Mesendoderm (in vitro differentiated cells): ENCODE measurements at regions not wholly inside any gene's neighbourhood (a gene's known extent, or its start where the extent isn't known, plus 50 kb on each side); places are given as distances from the start of the nearest gene placed in this dataset.
"Not testable (repeated sequence)": the region's sequence is repeated elsewhere in the genome, so short reads cannot be mapped to it uniquely, and the experiment has no call there.

ENCODE experiments used
- DNase-seq: peaks from one replicate; pipeline ENCODE4 v3.0.0; 2013
- H2AK5ac ChIP-seq: 2 replicates; pipeline ENCODE4 v1.6.1; 2013; ENCODE audit warnings: low read length, inconsistent platforms
- H2BK120ac ChIP-seq: 2 replicates; pipeline ENCODE4 v1.6.1; 2013; ENCODE audit warnings: low read depth, mild to moderate bottlenecking, low read length, moderate library complexity, mixed read lengths
- H2BK15ac ChIP-seq: replicated peaks from 2 replicates; pipeline ENCODE4 v1.6.1; 2013; ENCODE audit warnings: low read depth, mild to moderate bottlenecking, moderate library complexity
- H2BK5ac ChIP-seq: 2 replicates; pipeline ENCODE4 v1.6.1; 2013; ENCODE audit warnings: low read length, inconsistent platforms
- H3K18ac ChIP-seq: 2 replicates; pipeline ENCODE4 v1.6.1; 2013; ENCODE audit warnings: mild to moderate bottlenecking, low read length, mixed read lengths
- H3K23ac ChIP-seq: one replicate; pipeline ENCODE4 v1.6.1; 2013; ENCODE audit warnings: low read length
- H3K27ac ChIP-seq: 2 replicates; pipeline ENCODE4 v1.5.1; 2013; ENCODE audit warnings: low read depth, mild to moderate bottlenecking, inconsistent platforms, low read length, moderate library complexity
- H3K27me3 ChIP-seq: 2 replicates; pipeline ENCODE4 v1.6.1; 2013; ENCODE audit warnings: low read length, control low read depth, mild to moderate bottlenecking, inconsistent platforms; ENCODE audit not compliant: insufficient read depth, poor library complexity
- H3K36me3 ChIP-seq: 2 replicates; pipeline ENCODE4 v1.6.1; 2013; ENCODE audit warnings: low read length, inconsistent platforms; ENCODE audit not compliant: control insufficient read depth, insufficient read depth
- H3K4ac ChIP-seq: one replicate; pipeline ENCODE4 v1.6.1; 2013; ENCODE audit warnings: low read depth, mild to moderate bottlenecking, low read length, moderate library complexity
- H3K4me1 ChIP-seq: 2 replicates; pipeline ENCODE4 v1.6.1; 2013; ENCODE audit warnings: low read depth, low read length, inconsistent platforms; ENCODE audit not compliant: control insufficient read depth
- H3K4me2 ChIP-seq: 2 replicates; pipeline ENCODE4 v1.6.1; 2013; ENCODE audit warnings: low read length
- H3K4me3 ChIP-seq: 2 replicates; pipeline ENCODE4 v1.5.1; 2013; ENCODE audit warnings: mild to moderate bottlenecking, low read length
- H3K56ac ChIP-seq: one replicate; pipeline ENCODE4 v1.6.1; 2013; ENCODE audit warnings: low read length
- H3K79me1 ChIP-seq: 2 replicates; pipeline ENCODE4 v1.6.1; 2013; ENCODE audit warnings: low read length, inconsistent platforms
- H3K79me2 ChIP-seq: 2 replicates; pipeline ENCODE4 v1.6.1; 2013; ENCODE audit warnings: mild to moderate bottlenecking, low read length; ENCODE audit not compliant: control insufficient read depth, insufficient read depth
- H3K9ac ChIP-seq: 2 replicates; pipeline ENCODE4 v1.6.1; 2013; ENCODE audit warnings: low read length, inconsistent platforms
- H4K5ac ChIP-seq: one replicate; pipeline ENCODE4 v1.6.1; 2013; ENCODE audit warnings: low read length
- H4K8ac ChIP-seq: one replicate; pipeline ENCODE4 v1.6.1; 2013; ENCODE audit warnings: low read depth, mild to moderate bottlenecking, control low read depth, low read length, moderate library complexity
- WGBS: extraction: QIAGEN DNeasy Blood & Tissue Kit; methylation state at CpG from one replicate; pipeline ENCODE4 v1.1.7; 2013; ENCODE audit warnings: low lambda C conversion rate, missing lambda C conversion rate; ENCODE audit not compliant: insufficient coverage; ENCODE audit errors: extremely low coverage; 5-methylcytosine and 5-hydroxymethylcytosine counted together

DNA sequence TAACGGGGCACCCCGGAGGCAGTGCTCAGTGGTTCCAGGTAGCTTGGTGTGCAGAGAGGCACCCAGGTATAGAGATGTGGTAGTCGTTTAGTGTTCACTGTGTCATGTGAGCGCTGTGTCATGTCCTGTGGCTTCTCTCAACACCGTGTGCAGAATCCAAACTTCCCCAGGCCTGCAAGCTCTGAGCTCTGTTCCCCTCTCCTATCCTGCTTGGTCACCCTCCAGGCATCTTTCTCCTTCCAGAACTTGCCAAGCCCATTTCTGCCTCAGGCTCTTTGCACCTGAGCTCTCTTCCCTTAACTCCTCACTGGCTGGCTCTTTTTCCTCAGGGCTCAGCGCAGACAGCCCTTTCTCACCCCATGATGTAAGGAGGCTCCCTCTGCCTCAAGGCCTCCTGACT lies 64.8 kb downstream of the CARTPT start:
- H4K8ac ChIP-seq: no peak overlapping the region
- H3K4me1 ChIP-seq: no peaks in the 10 kb centered on the region
- H3K27ac ChIP-seq: no peak overlapping the region
- H3K4me3 ChIP-seq: no peak overlapping the region
- H2BK120ac ChIP-seq: no peak overlapping the region
- no peak overlapping the region for H3K4ac ChIP-seq
- H3K79me2 ChIP-seq: no peaks in the 10 kb centered on the region
- no peak overlapping the region for H2BK5ac ChIP-seq
- no peak overlapping the region for H3K4me2 ChIP-seq
- WGBS: no CpG with 5 or more reads among the region's 6 CpGs
- H4K5ac ChIP-seq: no peak overlapping the region
- H3K27me3 ChIP-seq: no peaks in the 10 kb centered on the region
- no peaks in the 10 kb centered on the region for H3K36me3 ChIP-seq
- peak overlapping the region; percentile 19 for H2AK5ac ChIP-seq
- no peak overlapping the region for H3K9ac ChIP-seq
- H3K79me1 ChIP-seq: no peaks in the 10 kb centered on the region
- H2BK15ac ChIP-seq: no peak overlapping the region
- H3K23ac ChIP-seq: no peak overlapping the region
- H3K18ac ChIP-seq: no peak overlapping the region
- peak; percentile 45 for DNase-seq
- H3K56ac ChIP-seq: no peak overlapping the region

DNA sequence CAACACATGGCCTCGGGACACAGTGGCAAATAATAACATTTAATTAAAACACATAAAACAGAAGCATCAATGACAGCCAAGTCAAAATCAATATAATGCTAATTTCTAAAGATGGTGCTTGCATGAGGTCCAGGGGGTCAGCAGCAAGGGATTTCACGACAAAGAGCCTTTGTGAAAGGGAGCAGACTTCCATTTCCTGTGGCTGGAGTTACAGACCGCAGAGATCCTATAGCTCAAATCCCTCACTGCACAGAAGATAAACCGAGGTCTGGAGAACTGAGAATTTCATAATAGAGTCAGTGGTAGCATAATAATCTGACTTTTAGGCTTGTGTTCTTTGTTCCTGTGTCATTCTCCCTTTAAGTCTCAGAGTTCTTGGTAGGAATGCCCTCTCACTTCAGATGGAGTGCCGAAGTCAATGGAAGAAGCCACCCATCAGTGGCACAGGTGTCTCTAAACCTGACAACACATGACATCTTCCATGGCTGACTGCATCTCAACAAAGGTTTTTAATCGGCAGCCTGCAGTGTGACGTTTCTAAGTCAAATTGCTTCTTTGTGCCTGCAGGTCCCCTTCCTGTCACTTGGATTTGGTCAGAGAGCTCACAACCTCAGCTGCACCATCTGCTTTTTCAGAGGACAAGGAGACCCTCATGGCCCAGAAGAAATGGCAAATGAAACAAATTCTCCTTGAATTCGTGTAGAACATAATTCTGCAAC lies 67.4 kb downstream of the CARTPT start:
- Histone ChIP-seq H3K18ac (no peak overlapping the region), H3K27me3 (no peaks in the 10 kb centered on the region), H4K8ac (no peak overlapping the region), H3K79me1 (no peaks in the 10 kb centered on the region), H2AK5ac (no peak overlapping the region), H3K4me1 (no peaks in the 10 kb centered on the region), H3K27ac (no peak overlapping the region), H3K36me3 (no peaks in the 10 kb centered on the region), H3K9ac (no peak overlapping the region), H3K4ac (no peak overlapping the region), H3K23ac (no peak overlapping the region), H2BK120ac (no peak overlapping the region), H3K4me2 (no peak overlapping the region), H4K5ac (no peak overlapping the region), H3K79me2 (no peaks in the 10 kb centered on the region), H2BK15ac (no peak overlapping the region), H3K56ac (no peak overlapping the region), H3K4me3 (no peak overlapping the region), H2BK5ac (no peak overlapping the region)
- no CpG with 5 or more reads among the region's 8 CpGs for WGBS
- no peak for DNase-seq

- H2AK5ac ChIP-seq: no peak overlapping the region
- no peak overlapping the region for H2BK120ac ChIP-seq
- no peaks in the 10 kb centered on the region for H3K79me1 ChIP-seq
- no peak overlapping the region for H3K4ac ChIP-seq
- no peak overlapping the region for H3K9ac ChIP-seq
- no CpG with 5 or more reads among the region's 2 CpGs for WGBS
- no peaks in the 10 kb centered on the region for H3K79me2 ChIP-seq
- no peak overlapping the region for H4K8ac ChIP-seq
- no peak overlapping the region for H3K23ac ChIP-seq
- no peak overlapping the region for H3K56ac ChIP-seq
- no peaks in the 10 kb centered on the region for H3K36me3 ChIP-seq
- H3K4me3 ChIP-seq: no peak overlapping the region
- no peak for DNase-seq
- no peak overlapping the region for H3K27ac ChIP-seq
- no peak overlapping the region for H4K5ac ChIP-seq
- H3K18ac ChIP-seq: no peak overlapping the region
- H2BK15ac ChIP-seq: no peak overlapping the region
- H3K4me1 ChIP-seq: no peaks in the 10 kb centered on the region
- no peak overlapping the region for H3K4me2 ChIP-seq
- no peak overlapping the region for H2BK5ac ChIP-seq
- no peaks in the 10 kb centered on the region for H3K27me3 ChIP-seq
Observed at GRCh38 chr5:71788794-71789193, 69.7 kb downstream of the CARTPT start.

- Histone ChIP-seq H4K8ac (no peak overlapping the region), H3K36me3 (no peaks in the 10 kb centered on the region), H3K4me3 (no peak overlapping the region), H3K4me2 (no peak overlapping the region), H3K27ac (no peak overlapping the region), H3K9ac (no peak overlapping the region), H3K4ac (no peak overlapping the region), H2BK120ac (no peak overlapping the region), H3K79me2 (no peaks in the 10 kb centered on the region), H3K56ac (no peak overlapping the region), H2BK15ac (no peak overlapping the region), H3K79me1 (no peaks in the 10 kb centered on the region), H3K4me1 (no peaks in the 10 kb centered on the region), H2AK5ac (no peak overlapping the region), H3K27me3 (no peaks in the 10 kb centered on the region), H4K5ac (no peak overlapping the region), H3K23ac (no peak overlapping the region), H3K18ac (no peak overlapping the region), H2BK5ac (no peak overlapping the region)
- DNase-seq: no peak
- WGBS: no CpG with 5 or more reads among the region's 4 CpGs
Observed at GRCh38 chr5:71789746-71790145, 70.7 kb downstream of the CARTPT start.

DNA sequence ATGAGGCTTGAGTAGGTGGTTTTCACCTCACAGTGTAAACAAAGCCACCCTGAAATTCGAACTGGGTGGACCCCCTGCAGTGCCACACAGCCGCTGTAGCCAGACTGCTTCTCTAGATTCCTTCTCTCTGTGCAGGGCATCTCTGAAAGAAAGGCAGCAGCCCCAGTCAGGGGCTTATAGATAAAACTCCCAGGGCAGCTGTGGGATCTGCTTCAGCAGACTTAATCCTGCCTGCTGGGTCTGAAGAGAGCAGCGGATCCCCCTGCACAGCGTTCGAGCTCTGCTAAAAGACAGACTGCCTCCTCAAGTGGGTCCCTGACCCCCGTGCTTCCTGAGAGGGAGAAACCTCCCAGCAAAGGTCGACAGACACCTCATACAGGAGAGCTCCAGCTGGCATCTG lies 71.4 kb downstream of the CARTPT start:
- no peak overlapping the region for H3K4me3 ChIP-seq
- H3K18ac ChIP-seq: no peak overlapping the region
- H3K4me1 ChIP-seq: no peaks in the 10 kb centered on the region
- no peak overlapping the region for H2BK15ac ChIP-seq
- WGBS: no CpG with 5 or more reads among the region's 7 CpGs
- no peak for DNase-seq
- no peak overlapping the region for H4K5ac ChIP-seq
- H3K36me3 ChIP-seq: no peaks in the 10 kb centered on the region
- H3K23ac ChIP-seq: no peak overlapping the region
- H3K27ac ChIP-seq: no peak overlapping the region
- H2BK120ac ChIP-seq: no peak overlapping the region
- no peak overlapping the region for H2BK5ac ChIP-seq
- H3K4ac ChIP-seq: no peak overlapping the region
- H3K56ac ChIP-seq: no peak overlapping the region
- no peaks in the 10 kb centered on the region for H3K79me2 ChIP-seq
- no peak overlapping the region for H3K4me2 ChIP-seq
- no peaks in the 10 kb centered on the region for H3K27me3 ChIP-seq
- H3K79me1 ChIP-seq: no peaks in the 10 kb centered on the region
- H3K9ac ChIP-seq: no peak overlapping the region
- H4K8ac ChIP-seq: no peak overlapping the region
- no peak overlapping the region for H2AK5ac ChIP-seq

GRCh38 chr5:71792041-71792440 lies 73.0 kb downstream of the CARTPT start:
- H3K36me3 ChIP-seq: not testable (repeated sequence)

More at GRCh38 chr5:71792041-71792440, 73.0 kb downstream of the CARTPT start:
- H4K8ac ChIP-seq, H3K4ac ChIP-seq, H3K79me1 ChIP-seq, H3K9ac ChIP-seq, H2AK5ac ChIP-seq, H2BK120ac ChIP-seq, H3K23ac ChIP-seq, H3K27me3 ChIP-seq, H3K18ac ChIP-seq, H3K56ac ChIP-seq, H3K27ac ChIP-seq, H3K79me2 ChIP-seq, H2BK5ac ChIP-seq, DNase-seq, H3K4me3 ChIP-seq, H2BK15ac ChIP-seq, H3K4me1 ChIP-seq, H4K5ac ChIP-seq, H3K4me2 ChIP-seq: not testable (repeated sequence)
- no CpG with 5 or more reads among the region's 2 CpGs for WGBS
